MV-4-11 (cell line): ENCODE measurements at regions not wholly inside any gene's neighbourhood (a gene's known extent, or its start where the extent isn't known, plus 50 kb on each side); places are given as distances from the start of the nearest gene placed in this dataset.

Experiments
- DNase-seq: peaks from one replicate; lab custom pipeline; 2025; lab: John Stamatoyannopoulos, UW

GRCh38 chr13:65881561-65882155, 1348.5 kb downstream of the PCDH9 start:
- DNase-seq: no peak

GRCh38 chr13:65875031-65875430, 1355.1 kb downstream of the PCDH9 start:
- DNase-seq: no peak

- no peak for DNase-seq
Measured at GRCh38 chr13:65872448-65872847, 1357.7 kb downstream of the PCDH9 start.

GRCh38 chr13:65868884-65869283, 1361.3 kb downstream of the PCDH9 start:
- no peak for DNase-seq

GRCh38 chr13:65868099-65868498, 1362.0 kb downstream of the PCDH9 start:
- no peak for DNase-seq

GRCh38 chr13:65866138-65866537, 1364.0 kb downstream of the PCDH9 start:
- no peak for DNase-seq

GRCh38 chr13:65865206-65865605, 1364.9 kb downstream of the PCDH9 start:
- DNase-seq: no peak

- no peak for DNase-seq
Measured at GRCh38 chr13:65864039-65864438, 1366.1 kb downstream of the PCDH9 start.

GRCh38 chr13:65860306-65860705, 1369.8 kb downstream of the PCDH9 start:
- no peak for DNase-seq

GRCh38 chr13:65857942-65858565, 1372.1 kb downstream of the PCDH9 start:
- no peak for DNase-seq

GRCh38 chr13:65856431-65856830, 1373.7 kb downstream of the PCDH9 start:
- no peak for DNase-seq

- DNase-seq: peak; percentile 67
Measured at GRCh38 chr13:65855242-65855805, 1374.8 kb downstream of the PCDH9 start.

- no peak for DNase-seq
Measured at GRCh38 chr13:65854431-65854830, 1375.7 kb downstream of the PCDH9 start.

GRCh38 chr13:65844266-65844841, 1385.8 kb downstream of the PCDH9 start:
- DNase-seq: no peak

GRCh38 chr13:65843314-65843731, 1386.8 kb downstream of the PCDH9 start:
- DNase-seq: no peak

GRCh38 chr13:65841156-65841555, 1389.0 kb downstream of the PCDH9 start:
- no peak for DNase-seq

- no peak for DNase-seq
Measured at GRCh38 chr13:65836066-65836465, 1394.1 kb downstream of the PCDH9 start.

- DNase-seq: no peak
Measured at GRCh38 chr13:65834897-65835296, 1395.2 kb downstream of the PCDH9 start.

GRCh38 chr13:65830411-65831205, 1399.5 kb downstream of the PCDH9 start:
- no peak for DNase-seq

- DNase-seq: no peak
Measured at GRCh38 chr13:65829241-65830008, 1400.7 kb downstream of the PCDH9 start.

- no peak for DNase-seq
Measured at GRCh38 chr13:65826657-65827056, 1403.5 kb downstream of the PCDH9 start.

GRCh38 chr13:65825039-65825438, 1405.1 kb downstream of the PCDH9 start:
- no peak for DNase-seq
